Caco-2 (cell line): ENCODE measurements at regions not wholly inside any gene's neighbourhood (a gene's known extent, or its start where the extent isn't known, plus 50 kb on each side); places are given as distances from the start of the nearest gene placed in this dataset.

ENCODE experiments used
- BruUV-seq: library from RNA; stranded (reverse); fragments of 400-500 nt; replicated peaks from 2 replicates; lab custom pipeline; 2021; lab: Mats Ljungman, UMichigan
- CTCF ChIA-PET: fragments of 300-600 bp; sonication (Branson Sonifier 250); formaldehyde crosslinking; loops from one replicate; lab custom pipeline; 2022; ENCODE audit warnings: antibody characterized with exemption; lab: Charles Lee
- POLR2A ChIA-PET: fragments of 300-600 bp; sonication (Branson Sonifier 250); formaldehyde crosslinking; loops from one replicate; lab custom pipeline; 2022; ENCODE audit warnings: antibody characterized with exemption; lab: Charles Lee
- DNase-seq, 2 experiments: peaks; one replicate each; pipeline versions ENCODE4 v3.0.0 to v3.0.0-alpha.2; 2020 to 2022
- H3K27me3 ChIP-seq: replicated peaks from 2 replicates; pipeline ENCODE4 v1.6.0; 2011; ENCODE audit warnings: low read length; ENCODE audit not compliant: control insufficient read depth, insufficient read depth
- H3K36me3 ChIP-seq: 2 replicates; pipeline ENCODE4 v1.5.1; 2011; ENCODE audit warnings: low read length; ENCODE audit not compliant: control insufficient read depth, insufficient read depth
- H3K4me1 ChIP-seq: fragments of 250-450 bp; sonication (Bioruptor Pico); 2 replicates; pipeline ENCODE4 v1.5.1; 2020; ENCODE audit warnings: mild to moderate bottlenecking
- H3K4me3 ChIP-seq: 2 replicates; pipeline ENCODE4 v1.5.1; 2011; ENCODE audit warnings: low read depth, mild to moderate bottlenecking, control low read depth, low read length
- H3K9me3 ChIP-seq: fragments of 250-450 bp; sonication (Bioruptor Pico); 2 replicates; pipeline ENCODE4 v1.5.1; 2020; ENCODE audit warnings: mild to moderate bottlenecking, moderate library complexity
- H3K27ac Mint-ChIP-seq: one replicate; pipeline ENCODE4 v1.8.0; 2022; ENCODE audit warnings: mixed read lengths; ENCODE audit not compliant: unreplicated experiment
- H3K27me3 Mint-ChIP-seq: one replicate; pipeline ENCODE4 v1.8.0; 2022; ENCODE audit warnings: mixed read lengths; ENCODE audit not compliant: insufficient read depth, unreplicated experiment
- H3K36me3 Mint-ChIP-seq: one replicate; pipeline ENCODE4 v1.8.0; 2022; ENCODE audit warnings: mild to moderate bottlenecking, mixed read lengths; ENCODE audit not compliant: insufficient read depth, unreplicated experiment
- H3K4me1 Mint-ChIP-seq: one replicate; pipeline ENCODE4 v1.8.0; 2022; ENCODE audit warnings: low read depth, mixed read lengths; ENCODE audit not compliant: unreplicated experiment
- H3K4me3 Mint-ChIP-seq: one replicate; pipeline ENCODE4 v1.8.0; 2022; ENCODE audit warnings: mild to moderate bottlenecking, moderate library complexity, mixed read lengths; ENCODE audit not compliant: unreplicated experiment
- H3K9me3 Mint-ChIP-seq: one replicate; pipeline ENCODE4 v1.8.0; 2022; ENCODE audit warnings: mixed read lengths; ENCODE audit not compliant: unreplicated experiment
- CTCF ChIP-seq, 2 experiments: fragments of 200-600 bp in 1 of 2; IDR thresholded peaks; 1 replicate in 1 of 2; 2 replicates in 1 of 2; pipeline versions ENCODE4 v1.5.1 to v1.8.0; 2011 to 2022; ENCODE audit warnings: antibody characterized with exemption in 1 of 2, control low read depth in 1 of 2, inconsistent platforms in 1 of 2, low read depth in 1 of 2, low read length in 1 of 2, mild to moderate bottlenecking in 1 of 2, moderate library complexity in 1 of 2; ENCODE audit not compliant: insufficient read depth in 1 of 2, severe bottlenecking in 1 of 2, unreplicated experiment in 1 of 2
- intact Hi-C: fragments of 100-400 bp; cut with micrococcal nuclease; formaldehyde crosslinking; loops from one replicate; pipeline ENCODE4 v1.10.0; 2022; ENCODE audit not compliant: unreplicated experiment

- intact Hi-C loops, result no loop called here
Measured at GRCh38 chr18:51342815-51343214, 145.3 kb upstream of the MEX3C start.

GRCh38 chr18:51345848-51346391 lies 148.4 kb upstream of the MEX3C start:
- ChIA-PET POLR2A (no interaction called here), CTCF (no interaction called here)
- H3K27ac Mint-ChIP-seq, result no peak overlapping the region
- H3K9me3 ChIP-seq, result no peaks in the 10 kb centered on the region
- no peak for DNase-seq
- H3K27me3 ChIP-seq, result no peaks in the 10 kb centered on the region
- H3K9me3 Mint-ChIP-seq, result no peaks in the 10 kb centered on the region
- H3K4me3 Mint-ChIP-seq, result no peak overlapping the region
- peaks cover 5% of the 10 kb centered on the region for H3K4me1 Mint-ChIP-seq
- no peaks in the 10 kb centered on the region for H3K36me3 Mint-ChIP-seq
- BruUV-seq, result no TSS peak
- H3K36me3 ChIP-seq, result no peaks in the 10 kb centered on the region
- no peak for TF ChIP-seq CTCF (IDR thresholded peaks at IDR 0.05; ENCODE audit: insufficient read depth in 1 of 2, low read depth in 1 of 2, low read length in 1 of 2, severe bottlenecking in 1 of 2, unreplicated experiment in 1 of 2)
- intact Hi-C loops, result no loop called here
- H3K4me1 ChIP-seq, result peaks cover 6% of the 10 kb centered on the region
- H3K4me3 ChIP-seq, result no peak overlapping the region
- no peaks in the 10 kb centered on the region for H3K27me3 Mint-ChIP-seq

More at GRCh38 chr18:51342815-51343214, 145.3 kb upstream of the MEX3C start:
- Histone ChIP-seq H3K4me1 (peaks cover 6% of the 10 kb centered on the region), H3K27me3 (no peaks in the 10 kb centered on the region), H3K36me3 (no peaks in the 10 kb centered on the region), H3K9me3 (no peaks in the 10 kb centered on the region), H3K4me3 (no peak overlapping the region)
- H3K4me1 Mint-ChIP-seq, result peaks cover 3% of the 10 kb centered on the region
- H3K9me3 Mint-ChIP-seq, result no peaks in the 10 kb centered on the region
- no peak overlapping the region for H3K4me3 Mint-ChIP-seq
- CTCF ChIA-PET, result no interaction called here
- no peaks in the 10 kb centered on the region for H3K36me3 Mint-ChIP-seq
- H3K27me3 Mint-ChIP-seq, result no peaks in the 10 kb centered on the region
- no peak for TF ChIP-seq CTCF (IDR thresholded peaks at IDR 0.05; ENCODE audit: insufficient read depth in 1 of 2, low read depth in 1 of 2, low read length in 1 of 2, severe bottlenecking in 1 of 2, unreplicated experiment in 1 of 2)
- no peak overlapping the region for H3K27ac Mint-ChIP-seq
- POLR2A ChIA-PET, result no interaction called here
- peak; percentile 21 to 53 for DNase-seq
- no TSS peak for BruUV-seq

- Mint-ChIP-seq H3K36me3 (no peaks in the 10 kb centered on the region), H3K27ac (no peak overlapping the region), H3K4me1 (peaks cover 5% of the 10 kb centered on the region), H3K4me3 (no peak overlapping the region), H3K9me3 (no peaks in the 10 kb centered on the region), H3K27me3 (no peaks in the 10 kb centered on the region)
- no TSS peak for BruUV-seq
- ChIA-PET CTCF (no interaction called here), POLR2A (no interaction called here)
- DNase-seq, result no peak
- H3K36me3 ChIP-seq, result no peaks in the 10 kb centered on the region
- intact Hi-C loops, result no loop called here
- peaks cover 6% of the 10 kb centered on the region for H3K4me1 ChIP-seq
- H3K4me3 ChIP-seq, result no peak overlapping the region
- no peaks in the 10 kb centered on the region for H3K9me3 ChIP-seq
- no peaks in the 10 kb centered on the region for H3K27me3 ChIP-seq
- no peak for TF ChIP-seq CTCF (IDR thresholded peaks at IDR 0.05; ENCODE audit: insufficient read depth in 1 of 2, low read depth in 1 of 2, low read length in 1 of 2, severe bottlenecking in 1 of 2, unreplicated experiment in 1 of 2)
Measured at GRCh38 chr18:51346404-51346803, 148.9 kb upstream of the MEX3C start.
